ENCODE measurements at regions not wholly inside any gene's neighbourhood (a gene's known extent, or its start where the extent isn't known, plus 50 kb on each side); places are given as distances from the start of the nearest gene placed in this dataset.
"Not testable (repeated sequence)": the region's sequence is repeated elsewhere in the genome, so short reads cannot be mapped to it uniquely, and the experiment has no call there.

- no peak for TF ChIP-seq Cebpa-rat (IDR thresholded peaks at IDR 0.05)
- H3K9ac ChIP-seq: no peak overlapping the region
- no peaks in the 10 kb centered on the region for H3K4me1 ChIP-seq
- H3K9me3 ChIP-seq: peaks cover 14% of the 10 kb centered on the region
- no peak overlapping the region for H3K4me2 ChIP-seq
- no peak overlapping the region for H3K4me3 ChIP-seq
- H3K27ac ChIP-seq: no peak overlapping the region
- H3K36me3 ChIP-seq: no peaks in the 10 kb centered on the region
- no peaks in the 10 kb centered on the region for H3K27me3 ChIP-seq
- H4K20me1 ChIP-seq: no peaks in the 10 kb centered on the region
Observed at GRCh38 chr4:189809839-189810238, 130.8 kb upstream of the FRG1 start.

DNA sequence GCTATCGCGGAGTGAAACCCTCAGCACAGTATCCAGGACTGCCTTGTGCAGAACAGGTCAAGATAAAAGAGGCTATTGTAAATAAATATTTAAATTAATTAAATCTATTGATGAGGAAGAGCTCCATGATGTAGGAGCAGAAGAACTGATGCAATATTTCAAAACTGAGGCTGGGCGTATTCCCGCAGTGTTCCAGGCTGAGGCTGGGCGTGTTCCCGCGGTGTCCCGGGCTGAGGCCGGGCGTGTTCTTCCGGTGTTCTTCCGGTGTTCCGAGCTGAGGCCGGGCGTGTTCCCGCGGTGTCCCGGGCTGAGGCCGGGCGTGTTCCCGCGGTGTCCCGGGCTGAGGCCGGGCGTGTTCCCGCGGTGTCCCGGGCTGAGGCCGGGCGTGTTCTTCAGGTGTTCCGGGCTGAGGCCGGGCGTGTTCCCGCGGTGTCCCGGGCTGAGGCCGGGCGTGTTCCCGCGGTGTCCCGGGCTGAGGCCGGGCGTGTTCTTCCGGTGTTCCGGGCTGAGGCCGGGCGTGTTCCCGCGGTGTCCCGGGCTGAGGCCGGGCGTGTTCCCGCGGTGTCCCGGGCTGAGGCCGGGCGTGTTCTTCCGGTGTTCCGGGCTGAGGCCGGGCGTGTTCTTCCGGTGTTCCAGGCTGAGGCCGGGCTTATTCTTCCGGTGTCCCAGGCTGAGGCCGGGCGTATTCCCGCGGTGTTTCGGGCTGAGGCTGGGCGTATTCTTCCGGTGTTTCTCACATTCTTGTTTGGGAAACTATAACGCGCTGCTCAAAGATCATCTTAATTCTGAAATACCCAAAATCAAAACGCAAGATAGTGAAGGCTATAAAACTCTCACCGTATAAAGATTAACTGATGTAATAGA, 130.1 kb upstream of the FRG1 start:
- not testable (repeated sequence) for H3K27me3 ChIP-seq, H3K36me3 ChIP-seq, H3K4me3 ChIP-seq, H3K9ac ChIP-seq, H3K4me1 ChIP-seq, H4K20me1 ChIP-seq, H3K27ac ChIP-seq, H3K4me2 ChIP-seq
- peaks cover 14% of the 10 kb centered on the region for H3K9me3 ChIP-seq

- Histone ChIP-seq H3K36me3 (no peaks in the 10 kb centered on the region), H3K27ac (no peak overlapping the region)
- TF ChIP-seq Cebpa-rat (IDR thresholded peaks at IDR 0.05): no peak
Observed at GRCh38 chr4:189815404-189816192, 125.1 kb upstream of the FRG1 start.

GRCh38 chr4:189822326-189822725, 118.3 kb upstream of the FRG1 start:
- Histone ChIP-seq H3K4me1 (no peaks in the 10 kb centered on the region), H3K27me3 (no peaks in the 10 kb centered on the region), H3K36me3 (no peaks in the 10 kb centered on the region), H3K4me2 (no peak overlapping the region), H3K27ac (no peak overlapping the region), H4K20me1 (no peaks in the 10 kb centered on the region), H3K4me3 (no peak overlapping the region), H3K9me3 (no peaks in the 10 kb centered on the region), H3K9ac (no peak overlapping the region)
- no peak for TF ChIP-seq Cebpa-rat (IDR thresholded peaks at IDR 0.05)

More at GRCh38 chr4:189815404-189816192, 125.1 kb upstream of the FRG1 start:
- Histone ChIP-seq H3K9me3 (no peaks in the 10 kb centered on the region), H3K9ac (no peak overlapping the region), H4K20me1 (no peaks in the 10 kb centered on the region), H3K4me3 (no peak overlapping the region), H3K4me1 (no peaks in the 10 kb centered on the region), H3K4me2 (no peak overlapping the region), H3K27me3 (no peaks in the 10 kb centered on the region)

DNA sequence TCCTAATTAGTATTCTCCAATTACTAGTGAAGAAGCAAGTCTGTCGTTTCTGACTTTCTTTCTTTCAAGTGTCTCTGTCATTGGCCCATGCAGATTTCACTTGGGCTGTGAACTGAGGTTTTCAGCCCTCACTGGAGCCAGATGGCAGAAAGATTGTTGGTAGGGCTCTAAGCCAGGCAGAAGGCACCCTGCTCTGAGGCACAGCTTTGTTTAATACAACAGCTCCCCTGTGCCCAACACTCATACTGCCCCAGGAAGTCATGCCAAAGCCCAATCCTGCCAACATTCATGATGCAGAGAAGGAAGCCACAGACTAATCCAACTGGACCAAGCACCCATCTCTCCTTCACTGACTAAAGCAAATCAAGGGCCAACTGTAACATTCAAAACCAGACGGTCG, 117.1 kb upstream of the FRG1 start:
- Histone ChIP-seq H3K4me1 (no peaks in the 10 kb centered on the region), H4K20me1 (no peaks in the 10 kb centered on the region), H3K4me3 (no peak overlapping the region), H3K36me3 (no peaks in the 10 kb centered on the region), H3K27ac (no peak overlapping the region), H3K27me3 (no peaks in the 10 kb centered on the region), H3K9ac (no peak overlapping the region), H3K4me2 (no peak overlapping the region), H3K9me3 (no peaks in the 10 kb centered on the region)
- TF ChIP-seq Cebpa-rat (IDR thresholded peaks at IDR 0.05): no peak

DNA sequence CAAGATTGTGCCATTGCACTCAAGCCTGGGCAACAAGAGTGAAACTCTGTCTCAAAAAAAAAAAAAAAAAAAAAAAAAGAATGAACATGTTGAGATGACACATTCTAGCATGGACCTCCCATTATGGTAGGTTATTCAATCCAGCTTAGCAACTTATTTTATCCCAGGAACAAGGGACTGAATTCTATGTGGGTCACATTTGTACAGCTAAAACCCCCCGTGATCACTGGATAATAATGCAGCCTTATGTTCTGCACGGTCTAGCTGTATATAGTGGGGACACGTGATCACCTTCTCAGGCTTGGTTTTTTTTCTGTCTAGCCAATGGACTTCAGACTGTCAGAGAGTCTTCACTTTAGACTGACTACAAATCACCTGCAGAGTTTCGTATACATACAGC, 115.2 kb upstream of the FRG1 start:
- no peak overlapping the region for H3K4me2 ChIP-seq
- H4K20me1 ChIP-seq: no peaks in the 10 kb centered on the region
- no peak for TF ChIP-seq Cebpa-rat (IDR thresholded peaks at IDR 0.05)
- no peak overlapping the region for H3K9ac ChIP-seq
- no peak overlapping the region for H3K27ac ChIP-seq
- no peak overlapping the region for H3K4me3 ChIP-seq
- no peaks in the 10 kb centered on the region for H3K9me3 ChIP-seq
- no peaks in the 10 kb centered on the region for H3K36me3 ChIP-seq
- H3K27me3 ChIP-seq: no peaks in the 10 kb centered on the region
- H3K4me1 ChIP-seq: no peaks in the 10 kb centered on the region

GRCh38 chr4:189826657-189827056, 114.0 kb upstream of the FRG1 start:
- Histone ChIP-seq H3K27ac (no peak overlapping the region), H3K9me3 (no peaks in the 10 kb centered on the region), H3K4me1 (no peaks in the 10 kb centered on the region), H3K9ac (no peak overlapping the region), H3K4me3 (no peak overlapping the region), H3K36me3 (no peaks in the 10 kb centered on the region), H3K27me3 (no peaks in the 10 kb centered on the region), H3K4me2 (no peak overlapping the region), H4K20me1 (no peaks in the 10 kb centered on the region)
- TF ChIP-seq Cebpa-rat (IDR thresholded peaks at IDR 0.05): no peak

GRCh38 chr4:189828081-189828697, 112.5 kb upstream of the FRG1 start:
- Histone ChIP-seq H3K9me3 (no peaks in the 10 kb centered on the region), H3K9ac (no peak overlapping the region), H3K27me3 (no peaks in the 10 kb centered on the region), H3K4me3 (no peak overlapping the region), H3K36me3 (no peaks in the 10 kb centered on the region), H4K20me1 (no peaks in the 10 kb centered on the region), H3K27ac (no peak overlapping the region), H3K4me2 (no peak overlapping the region), H3K4me1 (no peaks in the 10 kb centered on the region)
- no peak for TF ChIP-seq Cebpa-rat (IDR thresholded peaks at IDR 0.05)

DNA sequence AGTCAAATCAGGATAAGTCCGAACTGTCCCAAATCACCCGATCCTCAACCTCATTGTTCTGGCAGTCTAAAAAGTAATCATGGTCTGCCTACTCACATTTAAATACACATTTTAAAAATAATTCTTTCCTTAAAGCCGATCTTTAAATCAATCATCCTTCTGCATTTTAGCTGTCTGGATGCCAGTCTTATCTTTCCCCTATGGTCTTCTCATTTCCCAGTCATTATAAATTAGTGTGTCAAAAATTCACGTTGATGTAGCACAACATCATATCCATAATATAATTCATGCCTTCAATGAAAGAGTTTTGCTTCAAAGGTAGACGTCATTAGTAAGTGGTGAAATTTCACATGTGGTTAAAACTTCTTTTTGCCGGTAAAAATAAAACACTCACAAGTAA, 108.1 kb upstream of the FRG1 start:
- no peak for TF ChIP-seq Cebpa-rat (IDR thresholded peaks at IDR 0.05)
- no peak overlapping the region for H3K4me2 ChIP-seq
- H3K9ac ChIP-seq: no peak overlapping the region
- H3K27ac ChIP-seq: no peak overlapping the region
- H3K27me3 ChIP-seq: no peaks in the 10 kb centered on the region
- no peak overlapping the region for H3K4me3 ChIP-seq
- H4K20me1 ChIP-seq: no peaks in the 10 kb centered on the region
- H3K9me3 ChIP-seq: no peaks in the 10 kb centered on the region
- H3K4me1 ChIP-seq: no peaks in the 10 kb centered on the region
- no peaks in the 10 kb centered on the region for H3K36me3 ChIP-seq

GRCh38 chr4:189834616-189835015, 106.1 kb upstream of the FRG1 start:
- Histone ChIP-seq H3K27ac (no peak overlapping the region), H3K27me3 (no peaks in the 10 kb centered on the region), H3K4me1 (no peaks in the 10 kb centered on the region), H4K20me1 (no peaks in the 10 kb centered on the region), H3K4me3 (no peak overlapping the region), H3K9me3 (no peaks in the 10 kb centered on the region), H3K4me2 (no peak overlapping the region), H3K36me3 (no peaks in the 10 kb centered on the region), H3K9ac (no peak overlapping the region)
- TF ChIP-seq Cebpa-rat (IDR thresholded peaks at IDR 0.05): no peak
